Erythroblast (primary cell): ENCODE measurements at regions not wholly inside any gene's neighbourhood (a gene's known extent, or its start where the extent isn't known, plus 50 kb on each side); places are given as distances from the start of the nearest gene placed in this dataset.

Experiments
- GATA1 ChIP-seq: IDR thresholded peaks from 2 replicates; pipeline ENCODE4 v1.6.1; 2011; ENCODE audit warnings: low read depth, mild to moderate bottlenecking, control low read depth, low read length, moderate library complexity
- POLR2A ChIP-seq: IDR thresholded peaks from 2 replicates; pipeline ENCODE4 v1.6.1; 2011; ENCODE audit warnings: mild to moderate bottlenecking, low read length

DNA sequence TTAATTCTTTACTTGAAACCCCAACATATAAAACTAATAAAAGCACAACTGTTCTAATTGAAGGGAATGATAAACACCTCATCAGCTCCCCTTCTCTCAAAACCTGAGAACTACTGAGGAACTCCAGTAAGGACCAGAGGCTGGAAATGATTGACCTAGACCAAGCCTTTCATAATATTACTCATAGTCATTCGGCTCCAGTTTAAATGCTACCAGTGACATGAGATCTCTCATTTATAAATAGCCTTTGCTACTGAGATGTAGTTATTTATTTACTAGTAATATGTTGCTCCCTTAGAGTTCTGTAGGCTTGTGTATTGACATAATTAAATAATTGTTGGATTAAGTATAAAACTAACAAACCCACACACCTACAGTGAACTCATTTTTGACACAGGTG lies 209.8 kb upstream of the PRMT6 start:
- TF ChIP-seq POLR2A (no peak), GATA1 (no peak)
